Stomach smooth muscle (tissue), 2 donors: ENCODE measurements at regions not wholly inside any gene's neighbourhood (a gene's known extent, or its start where the extent isn't known, plus 50 kb on each side); places are given as distances from the start of the nearest gene placed in this dataset.

Source experiments
- H3K27ac ChIP-seq: one replicate; pipeline ENCODE4 v1.7.0; 2013; ENCODE audit warnings: mild to moderate bottlenecking, low read length, inconsistent platforms
- H3K27me3 ChIP-seq, 2 donors: one replicate each; pipeline ENCODE4 v1.7.0; 2013; ENCODE audit warnings: low read length in 2 of 2; ENCODE audit not compliant: insufficient read depth in 2 of 2, control insufficient read depth in 1 of 2
- H3K36me3 ChIP-seq, 2 donors: one replicate each; pipeline ENCODE4 v1.7.0; 2013; ENCODE audit warnings: low read length in 2 of 2; ENCODE audit not compliant: control insufficient read depth in 2 of 2, insufficient read depth in 2 of 2
- H3K4me1 ChIP-seq: one replicate; pipeline ENCODE4 v1.7.0; 2013; ENCODE audit warnings: low read length; ENCODE audit not compliant: control insufficient read depth, insufficient read depth
- H3K4me3 ChIP-seq, 2 donors: one replicate each; pipeline ENCODE4 v1.7.0; 2013; ENCODE audit warnings: low read length in 2 of 2
- H3K9ac ChIP-seq, 2 donors: one replicate each; pipeline ENCODE4 v1.7.0; 2013; ENCODE audit warnings: low read length in 2 of 2, mild to moderate bottlenecking in 1 of 2
- H3K9me3 ChIP-seq, 2 donors: one replicate each; pipeline ENCODE4 v1.7.0; 2013; ENCODE audit warnings: low read length in 2 of 2; ENCODE audit not compliant: control insufficient read depth in 2 of 2
- donor health status: healthy.
- donor health status: Pancreatic carcinoma.

GRCh38 chr3:30972449-30972848, 78.0 kb upstream of the GADL1 start:
- H3K9me3 ChIP-seq, result no peaks in the 10 kb centered on the region
- no peaks in the 10 kb centered on the region for H3K36me3 ChIP-seq
- H3K4me3 ChIP-seq, result no peak overlapping the region
- no peak overlapping the region for H3K9ac ChIP-seq
- peaks cover 3% of the 10 kb centered on the region for H3K4me1 ChIP-seq
- no peak overlapping the region for H3K27ac ChIP-seq
- H3K27me3 ChIP-seq, result no peaks in the 10 kb centered on the region

DNA sequence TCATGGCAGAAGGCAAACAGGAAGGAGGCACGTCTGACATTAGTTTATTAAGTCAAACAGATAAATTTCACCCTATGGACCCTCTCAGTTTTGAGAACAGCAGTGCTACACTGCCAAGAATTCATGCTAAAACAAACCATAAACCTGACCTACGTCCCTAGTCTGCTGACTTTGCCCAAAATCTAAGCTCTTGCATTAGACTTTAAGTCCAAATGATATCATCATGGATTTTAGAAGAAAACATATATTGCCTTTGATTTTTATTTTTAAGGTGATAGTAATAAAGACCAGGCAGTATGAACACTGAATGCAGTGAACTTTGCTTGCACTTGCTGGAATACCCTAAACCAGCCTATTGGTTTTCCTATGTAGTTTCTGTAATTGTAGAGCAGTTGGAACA, 79.6 kb upstream of the GADL1 start:
- H3K4me1 ChIP-seq, result peaks cover 3% of the 10 kb centered on the region
- no peaks in the 10 kb centered on the region for H3K9me3 ChIP-seq
- no peaks in the 10 kb centered on the region for H3K27me3 ChIP-seq
- no peak overlapping the region for H3K9ac ChIP-seq
- H3K27ac ChIP-seq, result no peak overlapping the region
- H3K4me3 ChIP-seq, result no peak overlapping the region
- H3K36me3 ChIP-seq, result no peaks in the 10 kb centered on the region

- H3K9ac ChIP-seq, result no peak overlapping the region
- no peaks in the 10 kb centered on the region for H3K36me3 ChIP-seq
- no peaks in the 10 kb centered on the region for H3K9me3 ChIP-seq
- H3K4me1 ChIP-seq, result peaks cover 3% of the 10 kb centered on the region
- no peaks in the 10 kb centered on the region for H3K27me3 ChIP-seq
- H3K4me3 ChIP-seq, result no peak overlapping the region
- H3K27ac ChIP-seq, result no peak overlapping the region
Observed at GRCh38 chr3:30977592-30977991, 83.1 kb upstream of the GADL1 start.

GRCh38 chr3:30980993-30981392, 86.5 kb upstream of the GADL1 start:
- Histone ChIP-seq H3K4me1 (no peaks in the 10 kb centered on the region), H3K4me3 (no peak overlapping the region), H3K27me3 (no peaks in the 10 kb centered on the region), H3K9ac (no peak overlapping the region), H3K36me3 (no peaks in the 10 kb centered on the region), H3K27ac (no peak overlapping the region), H3K9me3 (no peaks in the 10 kb centered on the region)

- Histone ChIP-seq H3K9ac (no peak overlapping the region), H3K27me3 (no peaks in the 10 kb centered on the region), H3K4me1 (no peaks in the 10 kb centered on the region), H3K4me3 (no peak overlapping the region), H3K36me3 (no peaks in the 10 kb centered on the region), H3K9me3 (no peaks in the 10 kb centered on the region), H3K27ac (no peak overlapping the region)
Observed at GRCh38 chr3:30982416-30983075, 88.1 kb upstream of the GADL1 start.

GRCh38 chr3:30984855-30985749, 90.6 kb upstream of the GADL1 start:
- Histone ChIP-seq H3K4me3 (no peak overlapping the region), H3K9ac (no peak overlapping the region)

GRCh38 chr3:30986551-30986950, 92.1 kb upstream of the GADL1 start:
- H3K4me3 ChIP-seq, result no peak overlapping the region
- H3K9me3 ChIP-seq, result no peaks in the 10 kb centered on the region
- H3K9ac ChIP-seq, result no peak overlapping the region
- H3K27me3 ChIP-seq, result no peaks in the 10 kb centered on the region
- no peaks in the 10 kb centered on the region for H3K36me3 ChIP-seq
- H3K27ac ChIP-seq, result no peak overlapping the region
- H3K4me1 ChIP-seq, result no peaks in the 10 kb centered on the region

More at GRCh38 chr3:30984855-30985749, 90.6 kb upstream of the GADL1 start:
- Histone ChIP-seq H3K9me3 (no peaks in the 10 kb centered on the region), H3K27ac (no peak overlapping the region), H3K27me3 (no peaks in the 10 kb centered on the region), H3K36me3 (no peaks in the 10 kb centered on the region), H3K4me1 (no peaks in the 10 kb centered on the region)

- Histone ChIP-seq H3K27me3 (no peaks in the 10 kb centered on the region), H3K9ac (no peak overlapping the region), H3K4me3 (no peak overlapping the region), H3K27ac (no peak overlapping the region), H3K9me3 (no peaks in the 10 kb centered on the region), H3K4me1 (no peaks in the 10 kb centered on the region), H3K36me3 (no peaks in the 10 kb centered on the region)
Observed at GRCh38 chr3:30988769-30989168, 94.3 kb upstream of the GADL1 start.

DNA sequence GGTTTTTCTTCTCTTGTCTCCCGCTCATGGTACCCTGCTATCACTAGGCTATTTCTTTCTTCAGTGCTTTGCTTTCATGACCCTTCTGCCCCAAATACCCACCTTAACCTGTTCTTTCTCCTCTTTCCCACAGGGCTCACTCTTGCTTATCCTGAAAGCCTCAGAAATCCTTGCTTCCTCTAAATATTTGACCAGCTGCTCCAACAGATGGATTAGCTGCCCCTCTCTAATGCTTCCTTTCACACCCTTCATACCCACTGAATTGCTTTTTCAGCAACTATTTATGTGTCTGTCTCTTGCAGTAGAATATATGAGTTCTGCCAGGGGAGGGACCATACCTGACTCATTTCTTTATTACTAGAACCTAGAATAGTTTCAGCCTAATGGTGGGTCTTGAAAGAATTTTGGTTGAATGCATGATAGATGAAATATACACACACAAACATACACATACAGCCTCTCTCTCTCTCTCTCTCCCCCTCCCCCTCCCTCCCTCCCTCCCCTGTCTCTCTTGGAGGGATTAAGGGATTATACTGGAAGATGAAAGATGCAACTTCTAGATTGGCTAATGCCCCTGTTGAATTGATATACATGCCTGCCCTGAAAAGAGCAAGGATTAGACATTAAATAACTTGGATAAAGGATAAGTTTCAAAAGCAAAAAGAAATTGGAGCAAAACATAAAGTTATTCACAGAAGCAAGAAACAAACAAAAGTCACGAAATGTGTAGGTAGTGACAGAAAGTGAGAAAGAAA, 95.0 kb upstream of the GADL1 start:
- no peaks in the 10 kb centered on the region for H3K27me3 ChIP-seq
- H3K9me3 ChIP-seq, result no peaks in the 10 kb centered on the region
- H3K4me1 ChIP-seq, result no peaks in the 10 kb centered on the region
- H3K4me3 ChIP-seq, result no peak overlapping the region
- no peak overlapping the region for H3K9ac ChIP-seq
- no peaks in the 10 kb centered on the region for H3K36me3 ChIP-seq
- H3K27ac ChIP-seq, result no peak overlapping the region

GRCh38 chr3:30996467-30996866, 102.0 kb upstream of the GADL1 start:
- Histone ChIP-seq H3K9me3 (no peaks in the 10 kb centered on the region), H3K27me3 (no peaks in the 10 kb centered on the region), H3K36me3 (no peaks in the 10 kb centered on the region), H3K4me3 (no peak overlapping the region), H3K27ac (no peak overlapping the region), H3K9ac (no peak overlapping the region), H3K4me1 (no peaks in the 10 kb centered on the region)
